ENCODE measurements at regions not wholly inside any gene's neighbourhood (a gene's known extent, or its start where the extent isn't known, plus 50 kb on each side); places are given as distances from the start of the nearest gene placed in this dataset.
"Not testable (repeated sequence)": the region's sequence is repeated elsewhere in the genome, so short reads cannot be mapped to it uniquely, and the experiment has no call there.

- no peak for DNase-seq (ENCODE audit: low read depth)
Observed at GRCh38 chr10:6692103-6692502, 112.0 kb upstream of the PRKCQ start.

- no peak for DNase-seq (ENCODE audit: low read depth)
Observed at GRCh38 chr10:6689036-6689435, 109.0 kb upstream of the PRKCQ start.

GRCh38 chr10:6680735-6681134 is 100.7 kb upstream of the PRKCQ start:
- DNase-seq (ENCODE audit: low read depth), result no peak

GRCh38 chr10:6678956-6679355 is 98.9 kb upstream of the PRKCQ start:
- DNase-seq (ENCODE audit: low read depth), result no peak

- peak; percentile 55 for DNase-seq (ENCODE audit: low read depth)
Observed at GRCh38 chr10:6678211-6678803, 98.2 kb upstream of the PRKCQ start.

GRCh38 chr10:6677129-6677528 is 97.1 kb upstream of the PRKCQ start:
- DNase-seq (ENCODE audit: low read depth), result not testable (repeated sequence)

GRCh38 chr10:6674291-6674690 is 94.2 kb upstream of the PRKCQ start:
- no peak for DNase-seq (ENCODE audit: low read depth)

- no peak for DNase-seq (ENCODE audit: low read depth)
Observed at GRCh38 chr10:6671976-6672375, 91.9 kb upstream of the PRKCQ start.

- DNase-seq (ENCODE audit: low read depth), result no peak
Observed at GRCh38 chr10:6669269-6669859, 89.3 kb upstream of the PRKCQ start.

GRCh38 chr10:6667679-6668270 is 87.7 kb upstream of the PRKCQ start:
- DNase-seq (ENCODE audit: low read depth), result no peak

GRCh38 chr10:6667150-6667549 is 87.1 kb upstream of the PRKCQ start:
- DNase-seq (ENCODE audit: low read depth), result no peak

GRCh38 chr10:6665847-6666246 is 85.8 kb upstream of the PRKCQ start:
- no peak for DNase-seq (ENCODE audit: low read depth)

GRCh38 chr10:6660460-6660859 is 80.4 kb upstream of the PRKCQ start:
- no peak for DNase-seq (ENCODE audit: low read depth)

- no peak for DNase-seq (ENCODE audit: low read depth)
Observed at GRCh38 chr10:6659451-6659850, 79.4 kb upstream of the PRKCQ start.

GRCh38 chr10:6657669-6658068 is 77.6 kb upstream of the PRKCQ start:
- no peak for DNase-seq (ENCODE audit: low read depth)

GRCh38 chr10:6657196-6657595 is 77.1 kb upstream of the PRKCQ start:
- DNase-seq (ENCODE audit: low read depth), result no peak

GRCh38 chr10:6654571-6654970 is 74.5 kb upstream of the PRKCQ start:
- no peak for DNase-seq (ENCODE audit: low read depth)

GRCh38 chr10:6650586-6650985 is 70.5 kb upstream of the PRKCQ start:
- no peak for DNase-seq (ENCODE audit: low read depth)

GRCh38 chr10:6649903-6650302 is 69.8 kb upstream of the PRKCQ start:
- DNase-seq (ENCODE audit: low read depth), result no peak

- DNase-seq (ENCODE audit: low read depth), result no peak
Observed at GRCh38 chr10:6648894-6649720, 69.0 kb upstream of the PRKCQ start.

GRCh38 chr10:6647811-6648526 is 67.9 kb upstream of the PRKCQ start:
- DNase-seq (ENCODE audit: low read depth), result peak; percentile 58

GRCh38 chr10:6643962-6644361 is 63.9 kb upstream of the PRKCQ start:
- no peak for DNase-seq (ENCODE audit: low read depth)
